T47D (cell line): ENCODE measurements at regions not wholly inside any gene's neighbourhood (a gene's known extent, or its start where the extent isn't known, plus 50 kb on each side); places are given as distances from the start of the nearest gene placed in this dataset.
"Not testable (repeated sequence)": the region's sequence is repeated elsewhere in the genome, so short reads cannot be mapped to it uniquely, and the experiment has no call there.

ENCODE experiments used
- DNase-seq, 2 experiments: peaks; one replicate each; pipeline versions ENCODE4 v3.0.0 to v3.0.0-alpha.2; 2011 to 2012; ENCODE audit warnings: low read depth in 1 of 2, low spot score in 1 of 2
- JUND ChIP-seq: IDR thresholded peaks from 2 replicates; pipeline ENCODE4 v1.6.1; 2012; ENCODE audit warnings: low read depth
- in situ Hi-C: cut with HindIII; loops from 2 replicates; pipeline ENCODE4 v1.10.0; 2016; ENCODE audit warnings: low sequenced_read_pairs, low pct_unique_long_range_greater_than_20kb

- peak; percentile 2 to 65 for DNase-seq
- TF ChIP-seq JUND, result no peak
- in situ Hi-C loops, result no loop called here
Observed at GRCh38 chr7:124152859-124153692, 120.2 kb upstream of the TMEM229A start.

DNA sequence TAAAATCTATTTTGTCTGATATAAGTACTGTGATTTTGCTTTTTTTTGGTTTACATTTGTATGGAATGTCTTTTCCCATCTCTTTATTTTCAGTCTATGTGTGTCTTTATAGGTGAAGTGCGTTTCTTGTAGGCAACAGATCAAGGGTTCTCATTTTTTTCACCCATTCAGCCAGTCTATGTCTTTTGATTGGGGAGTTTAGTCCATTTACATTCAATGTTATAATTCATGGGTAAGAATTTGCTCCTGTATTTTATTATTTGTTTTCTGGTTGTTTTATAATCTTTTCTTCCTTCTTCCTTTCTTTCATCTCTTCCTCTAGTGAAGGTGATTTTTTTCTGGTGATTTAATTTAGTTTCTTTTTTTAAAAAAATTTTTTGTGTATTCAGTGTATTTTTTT is 104.8 kb upstream of the TMEM229A start:
- no peak for TF ChIP-seq JUND
- in situ Hi-C loops, result no loop called here
- no peak for DNase-seq

DNA sequence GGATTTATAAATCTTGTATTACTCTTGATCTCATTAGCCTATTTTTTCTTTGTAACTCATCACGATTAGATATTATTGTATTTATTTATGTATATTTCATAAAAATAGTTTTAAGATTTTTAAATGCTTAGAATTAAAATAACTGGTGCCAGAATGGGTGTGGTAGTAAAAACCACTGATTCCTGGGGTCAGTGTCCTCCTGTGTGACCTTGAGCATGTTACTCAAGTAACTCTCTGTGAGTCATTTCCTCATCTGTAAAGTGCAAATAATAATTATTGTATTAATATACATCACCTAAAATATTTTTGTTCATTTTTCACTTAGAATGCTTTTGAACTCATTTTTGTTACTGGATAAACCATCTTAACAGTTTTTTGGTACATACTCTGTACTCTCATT is 91.3 kb upstream of the TMEM229A start:
- TF ChIP-seq JUND, result no peak
- DNase-seq, result no peak
- in situ Hi-C loops, result no loop called here

DNA sequence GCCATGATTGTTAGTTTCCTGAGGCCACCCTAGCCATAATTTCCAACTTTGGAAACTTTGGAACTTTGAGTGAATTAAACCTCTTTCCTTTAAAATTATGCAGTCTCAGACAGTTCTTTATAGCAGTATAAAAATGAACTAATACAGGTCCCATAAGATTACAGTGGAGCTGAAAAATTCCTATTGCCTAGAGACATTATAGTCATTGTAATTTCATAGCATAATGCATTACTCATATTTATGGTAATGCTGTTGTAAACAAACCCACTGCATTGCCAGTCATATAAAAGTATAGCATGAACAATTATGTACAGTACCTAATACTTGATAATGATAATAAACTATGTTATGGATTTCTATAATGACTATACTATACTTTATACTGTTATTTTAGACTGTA is 88.0 kb upstream of the TMEM229A start:
- no peak for TF ChIP-seq JUND
- in situ Hi-C loops, result no loop called here
- no peak for DNase-seq

- no peak for DNase-seq
- in situ Hi-C loops, result no loop called here
- TF ChIP-seq JUND, result no peak
Observed at GRCh38 chr7:124113045-124113444, 80.2 kb upstream of the TMEM229A start.

DNA sequence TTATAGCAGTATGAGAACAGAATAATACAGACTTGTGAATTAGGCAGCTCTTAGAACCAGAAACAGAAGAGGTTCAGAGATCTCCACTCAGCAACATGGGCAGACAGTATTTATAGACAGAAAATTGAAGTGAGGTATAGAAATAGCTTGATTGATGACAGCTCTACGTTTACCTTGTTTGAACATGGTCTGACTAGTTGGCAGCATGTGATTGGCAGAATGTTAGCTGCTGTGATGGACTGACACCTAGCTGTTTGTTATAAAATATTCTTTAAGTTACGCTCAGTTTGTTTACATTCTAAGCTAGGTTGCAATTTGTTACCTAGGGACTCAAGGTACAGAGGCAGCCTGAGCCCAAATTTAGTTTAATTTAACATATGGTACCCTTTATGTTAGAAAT is 73.7 kb upstream of the TMEM229A start:
- in situ Hi-C loops, result no loop called here
- TF ChIP-seq JUND, result no peak
- peak in 1 of 2 experiments; percentile 12 for DNase-seq

GRCh38 chr7:124101173-124101768 is 68.4 kb upstream of the TMEM229A start:
- TF ChIP-seq JUND, result no peak
- in situ Hi-C loops, result no loop called here
- peak; percentile 3 to 40 for DNase-seq

DNA sequence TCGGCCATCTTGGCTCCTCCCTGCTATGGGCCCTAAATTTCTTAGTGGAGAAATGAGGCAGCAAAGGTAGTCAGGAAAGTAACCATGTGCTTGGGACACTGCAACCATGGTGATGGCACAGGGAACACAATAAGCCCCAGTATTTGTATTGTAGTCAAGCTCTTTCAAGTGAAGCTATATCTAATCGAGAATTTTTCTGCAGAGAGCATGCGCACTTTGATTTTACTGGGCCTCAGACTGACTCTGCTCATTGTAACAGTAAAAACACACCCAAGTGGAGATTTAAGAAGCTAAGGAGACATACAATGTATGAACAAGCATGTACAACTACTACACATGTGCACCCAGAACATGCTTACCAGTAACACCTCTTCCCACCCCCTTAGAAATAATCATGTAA is 67.3 kb upstream of the TMEM229A start:
- TF ChIP-seq JUND, result no peak
- DNase-seq, result no peak
- in situ Hi-C loops, result no loop called here

DNA sequence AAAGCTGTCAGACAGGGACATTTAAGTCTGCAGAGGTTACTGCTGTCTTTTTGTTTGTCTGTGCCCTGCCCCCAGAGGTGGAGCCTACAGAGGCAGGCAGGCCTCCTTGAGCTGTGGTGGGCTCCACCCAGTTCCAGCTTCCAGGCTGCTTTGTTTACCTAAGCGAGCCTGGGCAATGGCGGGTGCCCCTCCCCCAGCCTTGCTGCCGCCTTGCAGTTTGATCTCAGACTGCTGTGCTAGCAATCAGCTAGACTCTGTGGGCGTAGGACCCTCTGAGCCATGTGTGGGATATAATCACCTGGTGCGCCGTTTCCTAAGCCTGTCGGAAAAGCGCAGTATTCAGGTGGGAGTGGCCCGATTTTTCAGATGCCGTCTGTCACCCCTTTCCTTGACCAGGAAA is 66.7 kb upstream of the TMEM229A start:
- DNase-seq, in situ Hi-C loops: not testable (repeated sequence)

DNA sequence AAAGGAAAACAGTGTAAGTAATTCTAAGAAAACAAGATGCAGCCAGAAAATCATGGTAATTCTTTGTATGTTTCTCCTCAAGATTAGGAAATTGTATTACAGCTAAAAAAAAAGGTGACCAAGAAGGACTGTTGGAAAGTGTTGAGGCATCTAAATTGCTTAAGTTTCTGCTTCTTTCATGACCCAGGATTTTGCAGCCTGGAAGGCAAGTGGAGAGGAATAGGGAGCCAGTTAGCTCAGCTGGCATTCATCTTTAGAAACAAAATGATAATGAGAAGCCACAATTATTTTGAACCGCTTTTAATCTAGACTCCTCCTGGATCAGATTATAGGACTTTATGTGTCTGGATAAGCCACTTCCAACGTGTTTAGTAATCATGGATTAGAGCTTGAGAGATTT is 56.8 kb upstream of the TMEM229A start:
- TF ChIP-seq JUND, result no peak
- in situ Hi-C loops, result no loop called here
- no peak for DNase-seq

DNA sequence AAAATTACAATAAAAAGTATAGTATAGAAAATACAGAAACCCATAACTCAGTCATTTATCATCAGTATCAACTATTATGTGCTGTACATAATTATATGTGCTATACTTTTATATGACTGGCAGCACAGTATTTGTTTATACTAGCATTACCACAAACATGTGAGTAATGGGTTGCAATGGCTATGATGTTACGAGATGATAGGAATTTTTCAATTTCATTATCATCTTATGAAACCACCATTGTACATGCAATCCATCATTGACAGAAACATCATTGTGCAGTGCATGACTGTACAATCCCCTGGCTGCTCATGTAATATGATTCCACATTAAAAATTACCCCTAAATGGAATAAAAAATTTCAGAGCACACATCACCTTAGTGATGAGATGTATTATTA is 55.7 kb upstream of the TMEM229A start:
- no peak for TF ChIP-seq JUND
- DNase-seq, result no peak
- in situ Hi-C loops, result no loop called here

DNA sequence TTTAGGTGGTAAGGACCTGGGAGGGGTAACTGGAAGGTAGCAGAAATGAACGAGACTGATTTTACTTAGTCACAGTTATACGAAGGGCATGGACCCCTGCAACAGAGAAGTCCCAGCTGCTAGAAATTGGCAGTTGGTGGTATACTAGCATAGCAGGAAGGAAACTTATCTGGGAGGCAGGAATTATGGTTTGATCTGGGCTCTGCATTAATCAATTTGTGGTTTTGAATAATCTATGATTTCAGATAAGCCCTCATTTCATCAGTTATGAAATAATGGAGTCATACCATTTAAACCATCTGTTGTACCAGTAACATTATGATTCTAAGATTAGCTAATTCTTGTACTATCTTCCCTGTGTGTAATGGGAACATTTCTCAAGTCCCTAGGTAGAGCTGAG is 54.0 kb upstream of the TMEM229A start:
- no peak for TF ChIP-seq JUND
- in situ Hi-C loops, result no loop called here
- no peak for DNase-seq

DNA sequence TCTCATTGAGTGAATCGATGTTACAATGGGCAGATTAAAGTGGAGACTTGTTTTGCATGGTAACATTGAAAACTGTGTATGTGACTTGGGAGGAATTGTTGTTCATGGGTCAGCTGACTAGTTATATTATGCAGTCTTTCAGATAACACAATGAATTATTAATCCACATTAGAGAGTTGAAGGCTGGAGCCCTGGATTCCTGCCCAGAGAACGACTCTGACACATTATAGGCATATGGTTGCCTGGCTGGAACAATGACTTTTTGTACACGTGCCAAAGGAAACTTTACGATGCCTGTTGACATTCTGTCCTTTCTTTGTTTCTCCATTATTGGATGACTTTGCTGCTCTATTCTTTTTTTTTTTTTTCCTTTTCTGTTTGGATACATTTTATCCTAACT is 52.3 kb upstream of the TMEM229A start:
- DNase-seq, result peak in 1 of 2 experiments; percentile 1
- in situ Hi-C loops, result no loop called here
- TF ChIP-seq JUND, result no peak
